ENCODE measurements at regions not wholly inside any gene's neighbourhood (a gene's known extent, or its start where the extent isn't known, plus 50 kb on each side); places are given as distances from the start of the nearest gene placed in this dataset.

DNA sequence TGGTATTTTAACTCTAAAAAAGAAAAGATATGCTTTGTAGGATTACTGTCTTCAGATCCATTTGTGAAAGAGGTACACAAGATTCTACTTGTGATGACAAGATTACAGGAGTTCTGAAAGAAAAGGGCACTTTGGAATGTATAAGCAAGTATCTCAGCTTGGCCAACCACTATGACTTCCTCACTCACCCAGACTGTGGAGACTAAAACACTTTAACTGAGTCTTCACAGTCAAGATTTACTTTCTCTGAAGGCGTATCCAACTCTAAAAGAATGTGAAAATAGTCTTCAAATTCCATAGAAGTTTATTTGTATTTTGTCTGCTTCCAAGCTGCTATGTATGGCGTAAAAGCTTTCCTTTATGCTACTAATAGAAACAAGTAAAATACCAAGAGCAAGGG lies 76.1 kb upstream of the SRRM3 start:
- Histone ChIP-seq H3K9me3 (replicated peaks in 1 of 3) (no peaks in the 10 kb centered on the region), H3K27me3 (no peaks in the 10 kb centered on the region), H3K4me3 (no peak overlapping the region), H3K36me3 (replicated peaks in 1 of 2) (no peaks in the 10 kb centered on the region), H3K27ac (no peak overlapping the region), H3K4me1 (replicated peaks in 1 of 2) (no peaks in the 10 kb centered on the region)
- no peak for DNase-seq
- intact Hi-C loops (cut with DNase I) = no loop called here
- TF ChIP-seq, protein P1, sequence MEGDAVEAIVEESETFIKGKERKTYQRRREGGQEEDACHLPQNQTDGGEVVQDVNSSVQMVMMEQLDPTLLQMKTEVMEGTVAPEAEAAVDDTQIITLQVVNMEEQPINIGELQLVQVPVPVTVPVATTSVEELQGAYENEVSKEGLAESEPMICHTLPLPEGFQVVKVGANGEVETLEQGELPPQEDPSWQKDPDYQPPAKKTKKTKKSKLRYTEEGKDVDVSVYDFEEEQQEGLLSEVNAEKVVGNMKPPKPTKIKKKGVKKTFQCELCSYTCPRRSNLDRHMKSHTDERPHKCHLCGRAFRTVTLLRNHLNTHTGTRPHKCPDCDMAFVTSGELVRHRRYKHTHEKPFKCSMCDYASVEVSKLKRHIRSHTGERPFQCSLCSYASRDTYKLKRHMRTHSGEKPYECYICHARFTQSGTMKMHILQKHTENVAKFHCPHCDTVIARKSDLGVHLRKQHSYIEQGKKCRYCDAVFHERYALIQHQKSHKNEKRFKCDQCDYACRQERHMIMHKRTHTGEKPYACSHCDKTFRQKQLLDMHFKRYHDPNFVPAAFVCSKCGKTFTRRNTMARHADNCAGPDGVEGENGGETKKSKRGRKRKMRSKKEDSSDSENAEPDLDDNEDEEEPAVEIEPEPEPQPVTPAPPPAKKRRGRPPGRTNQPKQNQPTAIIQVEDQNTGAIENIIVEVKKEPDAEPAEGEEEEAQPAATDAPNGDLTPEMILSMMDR (IDR thresholded peaks at IDR 0.05) = no peak
- TF ChIP-seq POLR2A (IDR thresholded peaks at IDR 0.05) = no peak
- 87 to 90% (median 89%) methylated on average over 2 of the region's 2 CpGs for WGBS, 4 donors

- intact Hi-C loops (cut with DNase I) = no loop called here
- DNase-seq = no peak
- TF ChIP-seq, protein P1 (IDR thresholded peaks at IDR 0.05) = no peak
- no peak for TF ChIP-seq POLR2A (IDR thresholded peaks at IDR 0.05)
- no peaks in the 10 kb centered on the region for H3K27me3 ChIP-seq
- no peaks in the 10 kb centered on the region for H3K9me3 ChIP-seq (replicated peaks in 1 of 3)
- WGBS, 4 donors = 86 to 89% (median 88%) methylated on average over 4 of the region's 4 CpGs
- no peaks in the 10 kb centered on the region for H3K36me3 ChIP-seq (replicated peaks in 1 of 2)
- H3K27ac ChIP-seq = no peak overlapping the region
- H3K4me1 ChIP-seq (replicated peaks in 1 of 2) = no peaks in the 10 kb centered on the region
- no peak overlapping the region for H3K4me3 ChIP-seq
Measured at GRCh38 chr7:76126632-76127031, 75.1 kb upstream of the SRRM3 start.

GRCh38 chr7:76129366-76129765 lies 72.3 kb upstream of the SRRM3 start:
- DNase-seq = no peak
- intact Hi-C loops (cut with DNase I) = no loop called here
- Histone ChIP-seq H3K27me3 (no peaks in the 10 kb centered on the region), H3K9me3 (replicated peaks in 1 of 3) (no peaks in the 10 kb centered on the region), H3K36me3 (replicated peaks in 1 of 2) (no peaks in the 10 kb centered on the region), H3K27ac (no peak overlapping the region), H3K4me1 (replicated peaks in 1 of 2) (no peaks in the 10 kb centered on the region), H3K4me3 (no peak overlapping the region)
- TF ChIP-seq POLR2A (IDR thresholded peaks at IDR 0.05) = no peak
- TF ChIP-seq, protein P1 (IDR thresholded peaks at IDR 0.05) = no peak
- WGBS, 4 donors = 72 to 85% (median 79%) methylated on average over 5 of the region's 5 CpGs

- intact Hi-C loops (cut with DNase I) = no loop called here
- TF ChIP-seq, protein P1 (IDR thresholded peaks at IDR 0.05) = no peak
- TF ChIP-seq POLR2A (IDR thresholded peaks at IDR 0.05) = no peak
- no peaks in the 10 kb centered on the region for H3K9me3 ChIP-seq (replicated peaks in 1 of 3)
- no peaks in the 10 kb centered on the region for H3K4me1 ChIP-seq (replicated peaks in 1 of 2)
- WGBS, 4 donors = 78 to 91% (median 84%) methylated on average over 8 of the region's 8 CpGs
- no peaks in the 10 kb centered on the region for H3K27me3 ChIP-seq
- no peak overlapping the region for H3K27ac ChIP-seq
- H3K36me3 ChIP-seq (replicated peaks in 1 of 2) = no peaks in the 10 kb centered on the region
- no peak overlapping the region for H3K4me3 ChIP-seq
- DNase-seq = no peak
Measured at GRCh38 chr7:76129836-76130235, 71.9 kb upstream of the SRRM3 start.

All from adrenal gland (tissue), 9 donors.